ENCODE measurements at regions not wholly inside any gene's neighbourhood (a gene's known extent, or its start where the extent isn't known, plus 50 kb on each side); places are given as distances from the start of the nearest gene placed in this dataset.

GRCh38 chr1:172970186-172970585 lies 80.6 kb downstream of the TNFSF18 start:
- no peaks in the 10 kb centered on the region for H3K27me3 ChIP-seq
- H3K27ac ChIP-seq, result peak overlapping the region in 3 of 4 donors; percentile 43 to 75 (median 62)
- H3K9me3 ChIP-seq, result no peaks in the 10 kb centered on the region
- intact Hi-C loops (cut with DNase I), result no loop called here
- TF ChIP-seq POLR2A (IDR thresholded peaks at IDR 0.05), result no peak
- TF ChIP-seq CTCF (IDR thresholded peaks at IDR 0.05), result no peak
- DNase-seq, result no peak
- H3K4me3 ChIP-seq, result no peak overlapping the region
- H3K36me3 ChIP-seq, result no peaks in the 10 kb centered on the region
- H3K4me1 ChIP-seq, result peaks cover 0 to 53% (median 11%) of the 10 kb centered on the region in 3 donors
- WGBS, 2 donors, result 38 to 58% methylated on average over 1 of the region's 1 CpG

GRCh38 chr1:172971241-172971640 lies 79.5 kb downstream of the TNFSF18 start:
- no peaks in the 10 kb centered on the region for H3K36me3 ChIP-seq
- no peak for DNase-seq
- H3K9me3 ChIP-seq, result no peaks in the 10 kb centered on the region
- 34 to 35% methylated on average over 4 of the region's 4 CpGs for WGBS, 2 donors
- no peak overlapping the region for H3K4me3 ChIP-seq
- TF ChIP-seq CTCF (IDR thresholded peaks at IDR 0.05) (no peak), POLR2A (IDR thresholded peaks at IDR 0.05) (no peak)
- H3K27ac ChIP-seq, result peak overlapping the region; percentile 12 to 75 (median 52)
- no peaks in the 10 kb centered on the region for H3K27me3 ChIP-seq
- intact Hi-C loops (cut with DNase I), result no loop called here
- peaks cover 0 to 61% (median 15%) of the 10 kb centered on the region in 3 donors for H3K4me1 ChIP-seq

- DNase-seq, result no peak
- 65 to 89% methylated on average over 2 of the region's 2 CpGs for WGBS, 2 donors
- peaks cover 0 to 71% (median 22%) of the 10 kb centered on the region in 3 donors for H3K4me1 ChIP-seq
- TF ChIP-seq POLR2A (IDR thresholded peaks at IDR 0.05) (no peak), CTCF (IDR thresholded peaks at IDR 0.05) (no peak)
- no peaks in the 10 kb centered on the region for H3K9me3 ChIP-seq
- intact Hi-C loops (cut with DNase I), result no loop called here
- no peaks in the 10 kb centered on the region for H3K36me3 ChIP-seq
- peak overlapping the region in 3 of 4 donors; percentile 43 to 75 (median 62) for H3K27ac ChIP-seq
- no peak overlapping the region for H3K4me3 ChIP-seq
- H3K27me3 ChIP-seq, result no peaks in the 10 kb centered on the region
Observed at GRCh38 chr1:172972258-172972657, 78.5 kb downstream of the TNFSF18 start.

- H3K27ac ChIP-seq, result peak overlapping the region in 2 of 4 donors; percentile 48 to 62
- DNase-seq, result no peak
- H3K27me3 ChIP-seq, result no peaks in the 10 kb centered on the region
- peaks cover 0 to 83% (median 22%) of the 10 kb centered on the region in 3 donors for H3K4me1 ChIP-seq
- intact Hi-C loops (cut with DNase I), result no loop called here
- H3K9me3 ChIP-seq, result no peaks in the 10 kb centered on the region
- H3K4me3 ChIP-seq, result no peak overlapping the region
- no peaks in the 10 kb centered on the region for H3K36me3 ChIP-seq
- WGBS, 2 donors, result 28 to 30% methylated on average over 2 to 4 of the region's 4 CpGs
- TF ChIP-seq POLR2A (IDR thresholded peaks at IDR 0.05), result no peak
- no peak for TF ChIP-seq CTCF (IDR thresholded peaks at IDR 0.05)
Observed at GRCh38 chr1:172973424-172973823, 77.3 kb downstream of the TNFSF18 start.

GRCh38 chr1:172976222-172977041 lies 74.3 kb downstream of the TNFSF18 start:
- intact Hi-C loops (cut with DNase I), result no loop called here
- DNase-seq, result no peak
- Histone ChIP-seq H3K9me3 (no peaks in the 10 kb centered on the region), H3K27ac (peak overlapping the region; percentile 57 to 89 (median 80)), H3K27me3 (no peaks in the 10 kb centered on the region), H3K36me3 (no peaks in the 10 kb centered on the region), H3K4me1 (peaks cover 0 to 63% (median 13%) of the 10 kb centered on the region in 3 donors), H3K4me3 (no peak overlapping the region)
- 22 to 37% methylated on average over 2 of the region's 2 CpGs for WGBS, 2 donors
- TF ChIP-seq CTCF (IDR thresholded peaks at IDR 0.05) (no peak), POLR2A (IDR thresholded peaks at IDR 0.05) (no peak)
